ENCODE measurements at regions not wholly inside any gene's neighbourhood (a gene's known extent, or its start where the extent isn't known, plus 50 kb on each side); places are given as distances from the start of the nearest gene placed in this dataset.

- TF ChIP-seq, protein P1, sequence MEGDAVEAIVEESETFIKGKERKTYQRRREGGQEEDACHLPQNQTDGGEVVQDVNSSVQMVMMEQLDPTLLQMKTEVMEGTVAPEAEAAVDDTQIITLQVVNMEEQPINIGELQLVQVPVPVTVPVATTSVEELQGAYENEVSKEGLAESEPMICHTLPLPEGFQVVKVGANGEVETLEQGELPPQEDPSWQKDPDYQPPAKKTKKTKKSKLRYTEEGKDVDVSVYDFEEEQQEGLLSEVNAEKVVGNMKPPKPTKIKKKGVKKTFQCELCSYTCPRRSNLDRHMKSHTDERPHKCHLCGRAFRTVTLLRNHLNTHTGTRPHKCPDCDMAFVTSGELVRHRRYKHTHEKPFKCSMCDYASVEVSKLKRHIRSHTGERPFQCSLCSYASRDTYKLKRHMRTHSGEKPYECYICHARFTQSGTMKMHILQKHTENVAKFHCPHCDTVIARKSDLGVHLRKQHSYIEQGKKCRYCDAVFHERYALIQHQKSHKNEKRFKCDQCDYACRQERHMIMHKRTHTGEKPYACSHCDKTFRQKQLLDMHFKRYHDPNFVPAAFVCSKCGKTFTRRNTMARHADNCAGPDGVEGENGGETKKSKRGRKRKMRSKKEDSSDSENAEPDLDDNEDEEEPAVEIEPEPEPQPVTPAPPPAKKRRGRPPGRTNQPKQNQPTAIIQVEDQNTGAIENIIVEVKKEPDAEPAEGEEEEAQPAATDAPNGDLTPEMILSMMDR (conservative IDR thresholded peaks at IDR 0.05; ENCODE audit: low read depth in 2 of 2): no peak
- no peak for TF ChIP-seq CREB1 (CRISPR knock-in tag; IDR thresholded peaks at IDR 0.05; ENCODE audit: low read depth)
- TF ChIP-seq EZH2phosphoT487 (IDR thresholded peaks at IDR 0.05; ENCODE audit: unreplicated experiment): no peak
- TF ChIP-seq, protein P2, sequence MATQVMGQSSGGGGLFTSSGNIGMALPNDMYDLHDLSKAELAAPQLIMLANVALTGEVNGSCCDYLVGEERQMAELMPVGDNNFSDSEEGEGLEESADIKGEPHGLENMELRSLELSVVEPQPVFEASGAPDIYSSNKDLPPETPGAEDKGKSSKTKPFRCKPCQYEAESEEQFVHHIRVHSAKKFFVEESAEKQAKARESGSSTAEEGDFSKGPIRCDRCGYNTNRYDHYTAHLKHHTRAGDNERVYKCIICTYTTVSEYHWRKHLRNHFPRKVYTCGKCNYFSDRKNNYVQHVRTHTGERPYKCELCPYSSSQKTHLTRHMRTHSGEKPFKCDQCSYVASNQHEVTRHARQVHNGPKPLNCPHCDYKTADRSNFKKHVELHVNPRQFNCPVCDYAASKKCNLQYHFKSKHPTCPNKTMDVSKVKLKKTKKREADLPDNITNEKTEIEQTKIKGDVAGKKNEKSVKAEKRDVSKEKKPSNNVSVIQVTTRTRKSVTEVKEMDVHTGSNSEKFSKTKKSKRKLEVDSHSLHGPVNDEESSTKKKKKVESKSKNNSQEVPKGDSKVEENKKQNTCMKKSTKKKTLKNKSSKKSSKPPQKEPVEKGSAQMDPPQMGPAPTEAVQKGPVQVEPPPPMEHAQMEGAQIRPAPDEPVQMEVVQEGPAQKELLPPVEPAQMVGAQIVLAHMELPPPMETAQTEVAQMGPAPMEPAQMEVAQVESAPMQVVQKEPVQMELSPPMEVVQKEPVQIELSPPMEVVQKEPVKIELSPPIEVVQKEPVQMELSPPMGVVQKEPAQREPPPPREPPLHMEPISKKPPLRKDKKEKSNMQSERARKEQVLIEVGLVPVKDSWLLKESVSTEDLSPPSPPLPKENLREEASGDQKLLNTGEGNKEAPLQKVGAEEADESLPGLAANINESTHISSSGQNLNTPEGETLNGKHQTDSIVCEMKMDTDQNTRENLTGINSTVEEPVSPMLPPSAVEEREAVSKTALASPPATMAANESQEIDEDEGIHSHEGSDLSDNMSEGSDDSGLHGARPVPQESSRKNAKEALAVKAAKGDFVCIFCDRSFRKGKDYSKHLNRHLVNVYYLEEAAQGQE (IDR thresholded peaks at IDR 0.05; ENCODE audit: unreplicated experiment): no peak
- no peak for TF ChIP-seq JUNB (IDR thresholded peaks at IDR 0.05; ENCODE audit: unreplicated experiment)
- TF ChIP-seq ZNF114 (CRISPR knock-in tag; IDR thresholded peaks at IDR 0.05): no peak
- no peak for TF ChIP-seq EZH2 (IDR thresholded peaks at IDR 0.05; ENCODE audit: low read depth, unreplicated experiment)
- TF ChIP-seq ZNF331 (CRISPR knock-in tag; IDR thresholded peaks at IDR 0.05; ENCODE audit: low read depth): no peak
- no peak for TF ChIP-seq NANOG (IDR thresholded peaks at IDR 0.05; ENCODE audit: borderline replicate concordance)
- no peak for TF ChIP-seq STAT1 (IDR thresholded peaks at IDR 0.05; ENCODE audit: unreplicated experiment)
Observed at GRCh38 chr9:14403081-14403480, 89.1 kb upstream of the NFIB start (continued).

- no peak overlapping the region for H3K4me3 Mint-ChIP-seq
- Histone ChIP-seq H3K4me1 (ENCODE audit: insufficient read depth) (peaks cover 13% of the 10 kb centered on the region; the same call in 1 of the 2 replicates), H2AFZ (no peak overlapping the region), H3K4me3 (no peak overlapping the region), H3K79me2 (replicated peaks; ENCODE audit: insufficient read depth) (no peaks in the 10 kb centered on the region), H3K4me2 (no peak overlapping the region), H3K9me2 (ENCODE audit: insufficient read depth) (no peaks in the 10 kb centered on the region; the same call in 1 of the 2 replicates), H3F3A (replicated peaks; ENCODE audit: low read depth) (no peaks in the 10 kb centered on the region), H3K27me3 (ENCODE audit: insufficient read depth) (no peaks in the 10 kb centered on the region), H3K36me3 (ENCODE audit: insufficient read depth) (no peaks in the 10 kb centered on the region), H4K20me1 (replicated peaks; ENCODE audit: insufficient read depth) (no peaks in the 10 kb centered on the region), H3K27ac (ENCODE audit: low read depth) (no peak overlapping the region)
- no peak overlapping the region for H3K27ac Mint-ChIP-seq
- H3K4me1 Mint-ChIP-seq: peaks cover 16% of the 10 kb centered on the region
- H3K27me3 Mint-ChIP-seq (ENCODE audit: insufficient read depth, low read depth, poor library complexity): no peaks in the 10 kb centered on the region
- H3K36me3 Mint-ChIP-seq (ENCODE audit: low read depth): no peaks in the 10 kb centered on the region
- ATAC-seq (no peak), DNase-seq (ENCODE audit: low spot score) (no peak)
- no peaks in the 10 kb centered on the region for H3K9me3 Mint-ChIP-seq
- TF ChIP-seq POLR2AphosphoS5 (IDR thresholded peaks at IDR 0.05; ENCODE audit: low read depth) (no peak), ZNF331 (CRISPR knock-in tag; IDR thresholded peaks at IDR 0.05; ENCODE audit: low read depth) (no peak), EZH2 (IDR thresholded peaks at IDR 0.05; ENCODE audit: low read depth, unreplicated experiment) (no peak), EZH2phosphoT487 (IDR thresholded peaks at IDR 0.05; ENCODE audit: unreplicated experiment) (no peak), ZNF114 (CRISPR knock-in tag; IDR thresholded peaks at IDR 0.05) (no peak), STAT1 (IDR thresholded peaks at IDR 0.05; ENCODE audit: unreplicated experiment) (no peak)
- TF ChIP-seq, protein P3, sequence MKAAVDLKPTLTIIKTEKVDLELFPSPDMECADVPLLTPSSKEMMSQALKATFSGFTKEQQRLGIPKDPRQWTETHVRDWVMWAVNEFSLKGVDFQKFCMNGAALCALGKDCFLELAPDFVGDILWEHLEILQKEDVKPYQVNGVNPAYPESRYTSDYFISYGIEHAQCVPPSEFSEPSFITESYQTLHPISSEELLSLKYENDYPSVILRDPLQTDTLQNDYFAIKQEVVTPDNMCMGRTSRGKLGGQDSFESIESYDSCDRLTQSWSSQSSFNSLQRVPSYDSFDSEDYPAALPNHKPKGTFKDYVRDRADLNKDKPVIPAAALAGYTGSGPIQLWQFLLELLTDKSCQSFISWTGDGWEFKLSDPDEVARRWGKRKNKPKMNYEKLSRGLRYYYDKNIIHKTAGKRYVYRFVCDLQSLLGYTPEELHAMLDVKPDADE (IDR thresholded peaks at IDR 0.05): no peak
- TF ChIP-seq, protein P4, sequence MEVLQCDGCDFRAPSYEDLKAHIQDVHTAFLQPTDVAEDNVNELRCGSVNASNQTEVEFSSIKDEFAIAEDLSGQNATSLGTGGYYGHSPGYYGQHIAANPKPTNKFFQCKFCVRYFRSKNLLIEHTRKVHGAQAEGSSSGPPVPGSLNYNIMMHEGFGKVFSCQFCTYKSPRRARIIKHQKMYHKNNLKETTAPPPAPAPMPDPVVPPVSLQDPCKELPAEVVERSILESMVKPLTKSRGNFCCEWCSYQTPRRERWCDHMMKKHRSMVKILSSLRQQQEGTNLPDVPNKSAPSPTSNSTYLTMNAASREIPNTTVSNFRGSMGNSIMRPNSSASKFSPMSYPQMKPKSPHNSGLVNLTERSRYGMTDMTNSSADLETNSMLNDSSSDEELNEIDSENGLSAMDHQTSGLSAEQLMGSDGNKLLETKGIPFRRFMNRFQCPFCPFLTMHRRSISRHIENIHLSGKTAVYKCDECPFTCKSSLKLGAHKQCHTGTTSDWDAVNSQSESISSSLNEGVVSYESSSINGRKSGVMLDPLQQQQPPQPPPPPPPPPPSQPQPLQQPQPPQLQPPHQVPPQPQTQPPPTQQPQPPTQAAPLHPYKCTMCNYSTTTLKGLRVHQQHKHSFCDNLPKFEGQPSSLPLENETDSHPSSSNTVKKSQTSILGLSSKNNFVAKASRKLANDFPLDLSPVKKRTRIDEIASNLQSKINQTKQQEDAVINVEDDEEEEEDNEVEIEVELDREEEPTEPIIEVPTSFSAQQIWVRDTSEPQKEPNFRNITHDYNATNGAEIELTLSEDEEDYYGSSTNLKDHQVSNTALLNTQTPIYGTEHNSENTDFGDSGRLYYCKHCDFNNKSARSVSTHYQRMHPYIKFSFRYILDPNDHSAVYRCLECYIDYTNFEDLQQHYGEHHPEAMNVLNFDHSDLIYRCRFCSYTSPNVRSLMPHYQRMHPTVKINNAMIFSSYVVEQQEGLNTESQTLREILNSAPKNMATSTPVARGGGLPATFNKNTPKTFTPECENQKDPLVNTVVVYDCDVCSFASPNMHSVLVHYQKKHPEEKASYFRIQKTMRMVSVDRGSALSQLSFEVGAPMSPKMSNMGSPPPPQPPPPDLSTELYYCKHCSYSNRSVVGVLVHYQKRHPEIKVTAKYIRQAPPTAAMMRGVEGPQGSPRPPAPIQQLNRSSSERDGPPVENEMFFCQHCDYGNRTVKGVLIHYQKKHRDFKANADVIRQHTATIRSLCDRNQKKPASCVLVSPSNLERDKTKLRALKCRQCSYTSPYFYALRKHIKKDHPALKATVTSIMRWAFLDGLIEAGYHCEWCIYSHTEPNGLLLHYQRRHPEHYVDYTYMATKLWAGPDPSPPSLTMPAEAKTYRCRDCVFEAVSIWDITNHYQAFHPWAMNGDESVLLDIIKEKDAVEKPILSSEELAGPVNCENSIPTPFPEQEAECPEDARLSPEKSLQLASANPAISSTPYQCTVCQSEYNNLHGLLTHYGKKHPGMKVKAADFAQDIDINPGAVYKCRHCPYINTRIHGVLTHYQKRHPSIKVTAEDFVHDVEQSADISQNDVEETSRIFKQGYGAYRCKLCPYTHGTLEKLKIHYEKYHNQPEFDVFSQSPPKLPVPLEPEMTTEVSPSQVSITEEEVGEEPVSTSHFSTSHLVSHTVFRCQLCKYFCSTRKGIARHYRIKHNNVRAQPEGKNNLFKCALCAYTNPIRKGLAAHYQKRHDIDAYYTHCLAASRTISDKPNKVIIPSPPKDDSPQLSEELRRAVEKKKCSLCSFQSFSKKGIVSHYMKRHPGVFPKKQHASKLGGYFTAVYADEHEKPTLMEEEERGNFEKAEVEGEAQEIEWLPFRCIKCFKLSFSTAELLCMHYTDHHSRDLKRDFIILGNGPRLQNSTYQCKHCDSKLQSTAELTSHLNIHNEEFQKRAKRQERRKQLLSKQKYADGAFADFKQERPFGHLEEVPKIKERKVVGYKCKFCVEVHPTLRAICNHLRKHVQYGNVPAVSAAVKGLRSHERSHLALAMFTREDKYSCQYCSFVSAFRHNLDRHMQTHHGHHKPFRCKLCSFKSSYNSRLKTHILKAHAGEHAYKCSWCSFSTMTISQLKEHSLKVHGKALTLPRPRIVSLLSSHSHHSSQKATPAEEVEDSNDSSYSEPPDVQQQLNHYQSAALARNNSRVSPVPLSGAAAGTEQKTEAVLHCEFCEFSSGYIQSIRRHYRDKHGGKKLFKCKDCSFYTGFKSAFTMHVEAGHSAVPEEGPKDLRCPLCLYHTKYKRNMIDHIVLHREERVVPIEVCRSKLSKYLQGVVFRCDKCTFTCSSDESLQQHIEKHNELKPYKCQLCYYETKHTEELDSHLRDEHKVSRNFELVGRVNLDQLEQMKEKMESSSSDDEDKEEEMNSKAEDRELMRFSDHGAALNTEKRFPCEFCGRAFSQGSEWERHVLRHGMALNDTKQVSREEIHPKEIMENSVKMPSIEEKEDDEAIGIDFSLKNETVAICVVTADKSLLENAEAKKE (CRISPR knock-in tag; IDR thresholded peaks at IDR 0.05): no peak
Observed at GRCh38 chr9:14402583-14402982, 88.6 kb upstream of the NFIB start.
